OCI-LY1 (cell line): ENCODE measurements at regions not wholly inside any gene's neighbourhood (a gene's known extent, or its start where the extent isn't known, plus 50 kb on each side); places are given as distances from the start of the nearest gene placed in this dataset.
"Not testable (repeated sequence)": the region's sequence is repeated elsewhere in the genome, so short reads cannot be mapped to it uniquely, and the experiment has no call there.

Experiments
- H2AFZ ChIP-seq: fragments of 200-600 bp; sonication (generic), shearing (Covaris generic); 2 replicates; pipeline ENCODE4 v1.6.0; 2014; ENCODE audit warnings: antibody characterized with exemption, mild to moderate bottlenecking, low read length
- H3F3A ChIP-seq: fragments of 200-600 bp; sonication (generic), shearing (Covaris generic); 2 replicates; pipeline ENCODE4 v1.6.0; 2014; ENCODE audit warnings: mild to moderate bottlenecking, antibody characterized with exemption, low read length, moderate library complexity; ENCODE audit not compliant: insufficient read depth
- H3K27ac ChIP-seq: fragments of 200-600 bp; sonication (generic); 2 replicates; pipeline ENCODE4 v1.5.1; 2014; ENCODE audit warnings: low read length, mixed run types, mild to moderate bottlenecking, low read depth; ENCODE audit not compliant: poor library complexity, severe bottlenecking
- H3K27me3 ChIP-seq: fragments of 200-600 bp; sonication (generic); 2 replicates; pipeline ENCODE4 v1.6.0; 2014; ENCODE audit warnings: antibody characterized with exemption, mild to moderate bottlenecking, low read length, moderate library complexity; ENCODE audit not compliant: insufficient read depth
- H3K36me3 ChIP-seq: fragments of 200-600 bp; sonication (generic); 2 replicates; pipeline ENCODE4 v1.6.1; 2014; ENCODE audit warnings: mild to moderate bottlenecking, antibody characterized with exemption, low read length, moderate library complexity, mixed read lengths; ENCODE audit not compliant: insufficient read depth
- H3K4me1 ChIP-seq: fragments of 200-600 bp; sonication (generic); 2 replicates; pipeline ENCODE4 v1.5.1; 2014; ENCODE audit warnings: mild to moderate bottlenecking, low read length, moderate library complexity; ENCODE audit not compliant: insufficient read depth, severe bottlenecking
- H3K4me2 ChIP-seq: fragments of 200-600 bp; sonication (generic), shearing (Covaris generic); 2 replicates; pipeline ENCODE4 v1.6.1; 2014; ENCODE audit warnings: low read length
- H3K4me3 ChIP-seq: fragments of 200-600 bp; sonication (generic); 2 replicates; pipeline ENCODE4 v1.5.1; 2014; ENCODE audit warnings: low read length, low read depth, mild to moderate bottlenecking, mixed read lengths; ENCODE audit not compliant: poor library complexity, severe bottlenecking
- H3K79me2 ChIP-seq: fragments of 200-600 bp; shearing (Covaris generic); 2 replicates; pipeline ENCODE4 v1.6.1; 2016; ENCODE audit warnings: mixed run types, low read length, mixed read lengths; ENCODE audit not compliant: insufficient read depth
- H3K9ac ChIP-seq: fragments of 200-600 bp; sonication (generic), shearing (Covaris generic); 2 replicates; pipeline ENCODE4 v1.6.1; 2014; ENCODE audit warnings: mild to moderate bottlenecking, low read length, mixed read lengths
- H3K9me2 ChIP-seq: fragments of 200-600 bp; sonication (generic), shearing (Covaris generic); 2 replicates; pipeline ENCODE4 v1.6.1; 2014; ENCODE audit warnings: low read depth, mild to moderate bottlenecking, low read length, mixed read lengths
- H3K9me3 ChIP-seq: fragments of 200-600 bp; shearing (Covaris generic); 2 replicates; pipeline ENCODE4 v1.6.1; 2014; ENCODE audit warnings: low read length, mixed read lengths
- H4K20me1 ChIP-seq: fragments of 200-600 bp; sonication (generic), shearing (Covaris generic); 2 replicates; pipeline ENCODE4 v1.6.0; 2016; ENCODE audit warnings: mild to moderate bottlenecking, low read length; ENCODE audit not compliant: insufficient read depth
- CTCF ChIP-seq: fragments of 200-600 bp; sonication (generic), shearing (Covaris generic); IDR thresholded peaks from 2 replicates; pipeline ENCODE4 v1.5.1; 2017; ENCODE audit warnings: mild to moderate bottlenecking, antibody characterized with exemption, low read length, moderate library complexity, mixed read lengths
- EZH2 ChIP-seq: fragments of 200-600 bp; sonication (generic), shearing (Covaris generic); IDR thresholded peaks from 2 replicates; pipeline ENCODE4 v1.8.0; 2017; ENCODE audit warnings: borderline replicate concordance, mixed run types, mild to moderate bottlenecking, antibody characterized with exemption, low read length, moderate library complexity, mixed read lengths

DNA sequence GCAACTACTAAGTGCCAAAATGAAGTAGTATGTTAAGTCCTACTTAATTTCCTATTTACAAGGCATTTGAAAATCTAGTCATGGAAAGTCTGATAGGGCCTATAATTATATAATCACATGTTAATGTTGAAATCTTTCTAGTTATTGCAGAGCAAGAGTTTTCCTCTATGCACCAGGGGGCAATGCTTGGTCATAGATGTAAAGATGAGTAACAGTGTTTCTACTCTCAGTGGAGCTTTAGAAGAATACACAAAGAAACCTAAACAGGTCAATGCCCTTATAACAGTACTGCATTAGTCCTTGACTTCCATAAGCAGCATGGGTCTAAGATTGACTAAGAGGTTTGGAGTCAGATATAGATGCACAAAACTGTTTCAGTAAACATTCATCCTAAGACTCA lies 218.7 kb downstream of the KCTD12 start:
- Histone ChIP-seq H3K36me3 (no peaks in the 10 kb centered on the region), H3K27ac (no peak overlapping the region), H3F3A (no peaks in the 10 kb centered on the region), H2AFZ (no peak overlapping the region), H3K9me3 (no peaks in the 10 kb centered on the region), H4K20me1 (no peaks in the 10 kb centered on the region), H3K4me3 (no peak overlapping the region), H3K9ac (no peak overlapping the region), H3K4me2 (no peak overlapping the region), H3K79me2 (no peaks in the 10 kb centered on the region), H3K9me2 (no peaks in the 10 kb centered on the region), H3K27me3 (no peaks in the 10 kb centered on the region), H3K4me1 (no peaks in the 10 kb centered on the region)
- no peak; the same call in 1 of the 2 replicates for TF ChIP-seq CTCF
- TF ChIP-seq EZH2: no peak

DNA sequence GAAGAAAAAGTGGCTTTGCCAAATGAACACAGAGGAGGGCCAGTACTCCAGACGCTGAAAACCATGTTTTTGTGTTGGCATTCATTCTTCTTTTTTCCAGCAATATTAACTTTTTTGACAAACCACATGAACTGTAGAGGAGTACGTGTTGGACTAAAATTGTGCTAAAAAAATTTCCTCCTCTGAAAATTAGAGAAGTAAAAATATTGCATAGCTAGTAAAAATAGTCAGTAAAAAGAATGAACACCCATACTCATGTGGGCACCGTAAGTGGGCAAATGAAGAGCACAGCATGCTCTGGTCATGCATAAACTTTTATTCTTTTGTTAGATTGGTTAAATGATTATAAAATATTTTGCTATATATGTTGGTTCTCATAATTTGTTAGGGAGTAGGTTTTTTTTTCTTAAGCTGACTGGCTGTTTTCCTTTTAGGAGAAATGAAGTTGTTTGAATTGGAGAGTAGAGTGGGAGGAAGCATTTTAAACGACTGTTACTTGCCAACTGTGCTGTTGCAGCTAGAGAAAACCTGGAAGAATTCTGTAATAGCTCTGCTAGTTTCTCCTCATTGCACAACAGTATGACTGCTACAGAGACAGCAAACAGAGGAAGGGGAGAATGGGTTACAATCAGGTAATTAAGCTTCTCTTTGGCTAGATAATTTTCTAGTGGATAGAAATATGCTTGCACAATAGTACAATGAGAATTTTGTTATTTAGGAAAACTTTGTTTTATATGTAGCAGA lies 222.4 kb downstream of the KCTD12 start:
- Histone ChIP-seq H3K27me3 (no peaks in the 10 kb centered on the region), H3K79me2 (no peaks in the 10 kb centered on the region), H3K4me2 (no peak overlapping the region), H3K9me2 (no peaks in the 10 kb centered on the region), H3F3A (no peaks in the 10 kb centered on the region), H2AFZ (no peak overlapping the region), H4K20me1 (no peaks in the 10 kb centered on the region), H3K36me3 (no peaks in the 10 kb centered on the region), H3K27ac (no peak overlapping the region), H3K9ac (no peak overlapping the region), H3K4me1 (no peaks in the 10 kb centered on the region), H3K4me3 (no peak overlapping the region), H3K9me3 (no peaks in the 10 kb centered on the region)
- TF ChIP-seq EZH2 (no peak), CTCF (no peak)

- H3K9ac ChIP-seq, H3K4me1 ChIP-seq: not testable (repeated sequence)
These were observed 227.1 kb downstream of the KCTD12 start for GRCh38 chr13:76659074-76659473.

DNA sequence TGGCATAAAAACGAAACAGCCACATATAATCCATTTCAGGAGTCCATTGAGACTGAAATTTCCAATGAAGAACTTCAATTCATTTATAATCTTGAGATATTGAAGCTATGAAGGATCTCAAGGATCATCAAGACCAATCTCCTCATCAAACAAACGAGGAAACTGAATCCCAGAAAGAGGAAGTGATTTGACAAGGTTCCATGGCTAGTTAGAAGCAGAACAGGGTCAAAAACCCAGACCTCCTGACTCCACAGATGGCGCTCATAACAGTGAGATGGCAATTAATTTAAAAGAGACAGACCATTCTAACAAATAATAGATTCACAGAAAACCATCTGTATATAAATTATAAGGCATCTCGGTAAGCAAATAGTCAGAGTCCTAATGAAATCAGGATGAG lies 229.7 kb downstream of the KCTD12 start:
- Histone ChIP-seq H3K4me3 (no peak overlapping the region), H3K4me2 (no peak overlapping the region)

More at GRCh38 chr13:76659074-76659473, 227.1 kb downstream of the KCTD12 start:
- H3K4me2 ChIP-seq, H3K9me2 ChIP-seq, H3K4me3 ChIP-seq, H4K20me1 ChIP-seq, H3K79me2 ChIP-seq, H3K36me3 ChIP-seq, H3K9me3 ChIP-seq, H3K27me3 ChIP-seq, H2AFZ ChIP-seq, H3K27ac ChIP-seq, H3F3A ChIP-seq: not testable (repeated sequence)

More for the DNA sequence above, 229.7 kb downstream of the KCTD12 start:
- Histone ChIP-seq H3K27ac (no peak overlapping the region), H4K20me1 (no peaks in the 10 kb centered on the region), H3K9me2 (no peaks in the 10 kb centered on the region), H3K36me3 (no peaks in the 10 kb centered on the region), H3F3A (no peaks in the 10 kb centered on the region), H2AFZ (no peak overlapping the region), H3K79me2 (no peaks in the 10 kb centered on the region), H3K27me3 (no peaks in the 10 kb centered on the region), H3K4me1 (no peaks in the 10 kb centered on the region), H3K9me3 (no peaks in the 10 kb centered on the region), H3K9ac (no peak overlapping the region)
- TF ChIP-seq CTCF: no peak
- no peak for TF ChIP-seq EZH2
